Endothelial cell of umbilical vein (primary cell): ENCODE measurements at regions not wholly inside any gene's neighbourhood (a gene's known extent, or its start where the extent isn't known, plus 50 kb on each side); places are given as distances from the start of the nearest gene placed in this dataset.

Source experiments
- CTCF ChIP-seq, 2 donors: IDR thresholded peaks; 1 replicate in 1 of 2; 2 replicates in 1 of 2; pipeline ENCODE4 v1.5.1; 2011; ENCODE audit warnings: low read length in 2 of 2, mild to moderate bottlenecking in 2 of 2, moderate library complexity in 2 of 2, control low read depth in 1 of 2, inconsistent platforms in 1 of 2, low read depth in 1 of 2; ENCODE audit not compliant: insufficient read depth in 1 of 2; ENCODE audit errors: extremely low read depth in 1 of 2
- EZH2 ChIP-seq: IDR thresholded peaks from 2 replicates; pipeline ENCODE4 v1.6.1; 2012; ENCODE audit warnings: borderline replicate concordance, low read depth, mild to moderate bottlenecking, moderate library complexity, low read length, inconsistent platforms; ENCODE audit not compliant: severe bottlenecking
- POLR2AphosphoS5 ChIP-seq: IDR thresholded peaks from 2 replicates; pipeline ENCODE4 v1.6.1; 2012; ENCODE audit warnings: low read depth, mild to moderate bottlenecking, control low read depth, low read length, moderate library complexity; ENCODE audit not compliant: insufficient read depth

DNA sequence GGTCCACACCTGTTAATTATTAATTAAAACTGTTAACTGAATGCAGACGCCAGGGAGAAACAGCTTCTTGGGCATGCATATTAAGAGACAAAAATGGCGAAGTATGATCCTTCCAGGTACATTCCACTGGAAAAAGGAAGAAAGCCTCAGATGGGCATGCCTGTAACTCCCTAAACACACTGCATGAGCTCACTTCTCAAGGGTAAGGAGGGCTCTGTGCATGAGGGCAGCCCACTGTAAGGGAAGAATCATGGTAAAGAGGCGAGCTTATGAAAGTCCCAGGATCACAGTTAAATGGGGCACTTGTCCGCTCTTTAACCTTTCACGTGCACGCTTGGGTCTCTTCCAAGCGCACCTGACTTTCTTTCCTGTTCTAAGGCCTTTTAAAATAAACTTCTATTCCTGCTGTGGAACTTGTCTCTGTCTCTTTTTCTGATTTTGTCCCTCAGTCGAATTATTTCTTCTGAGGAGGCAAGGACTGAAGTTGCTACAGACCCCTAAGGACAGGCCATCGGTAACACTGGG, 321.7 kb downstream of the PPP1R2C start:
- no peak for TF ChIP-seq POLR2AphosphoS5
- TF ChIP-seq CTCF (IDR thresholded peaks at IDR 0.05; ENCODE audit: extremely low read depth in 1 of 2, insufficient read depth in 1 of 2, low read depth in 1 of 2, low read length in 2 of 2) = no peak
- no peak for TF ChIP-seq EZH2
